LNCaP clone FGC (cell line): ENCODE measurements at regions not wholly inside any gene's neighbourhood (a gene's known extent, or its start where the extent isn't known, plus 50 kb on each side); places are given as distances from the start of the nearest gene placed in this dataset.

Experiments used
- DNase-seq: peaks from one replicate; pipeline ENCODE4 v3.0.0-alpha.2; 2011; ENCODE audit warnings: low read depth
- H3K4me3 ChIP-seq: 2 replicates; pipeline ENCODE4 v1.5.1; 2011; ENCODE audit warnings: mild to moderate bottlenecking, low read depth, low read length, control low read depth
- TF ChIP-seq, protein P1 (sequence below): IDR thresholded peaks from 2 replicates; pipeline ENCODE4 v1.5.1; 2012; ENCODE audit warnings: mild to moderate bottlenecking; ENCODE audit not compliant: control insufficient read depth, insufficient read depth; ENCODE audit errors: extremely low read depth

GRCh38 chr9:86794391-86795046, 152.8 kb downstream of the GAS1 start:
- no peak for DNase-seq
- TF ChIP-seq, protein P1, sequence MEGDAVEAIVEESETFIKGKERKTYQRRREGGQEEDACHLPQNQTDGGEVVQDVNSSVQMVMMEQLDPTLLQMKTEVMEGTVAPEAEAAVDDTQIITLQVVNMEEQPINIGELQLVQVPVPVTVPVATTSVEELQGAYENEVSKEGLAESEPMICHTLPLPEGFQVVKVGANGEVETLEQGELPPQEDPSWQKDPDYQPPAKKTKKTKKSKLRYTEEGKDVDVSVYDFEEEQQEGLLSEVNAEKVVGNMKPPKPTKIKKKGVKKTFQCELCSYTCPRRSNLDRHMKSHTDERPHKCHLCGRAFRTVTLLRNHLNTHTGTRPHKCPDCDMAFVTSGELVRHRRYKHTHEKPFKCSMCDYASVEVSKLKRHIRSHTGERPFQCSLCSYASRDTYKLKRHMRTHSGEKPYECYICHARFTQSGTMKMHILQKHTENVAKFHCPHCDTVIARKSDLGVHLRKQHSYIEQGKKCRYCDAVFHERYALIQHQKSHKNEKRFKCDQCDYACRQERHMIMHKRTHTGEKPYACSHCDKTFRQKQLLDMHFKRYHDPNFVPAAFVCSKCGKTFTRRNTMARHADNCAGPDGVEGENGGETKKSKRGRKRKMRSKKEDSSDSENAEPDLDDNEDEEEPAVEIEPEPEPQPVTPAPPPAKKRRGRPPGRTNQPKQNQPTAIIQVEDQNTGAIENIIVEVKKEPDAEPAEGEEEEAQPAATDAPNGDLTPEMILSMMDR = no peak
- H3K4me3 ChIP-seq = no peak overlapping the region

DNA sequence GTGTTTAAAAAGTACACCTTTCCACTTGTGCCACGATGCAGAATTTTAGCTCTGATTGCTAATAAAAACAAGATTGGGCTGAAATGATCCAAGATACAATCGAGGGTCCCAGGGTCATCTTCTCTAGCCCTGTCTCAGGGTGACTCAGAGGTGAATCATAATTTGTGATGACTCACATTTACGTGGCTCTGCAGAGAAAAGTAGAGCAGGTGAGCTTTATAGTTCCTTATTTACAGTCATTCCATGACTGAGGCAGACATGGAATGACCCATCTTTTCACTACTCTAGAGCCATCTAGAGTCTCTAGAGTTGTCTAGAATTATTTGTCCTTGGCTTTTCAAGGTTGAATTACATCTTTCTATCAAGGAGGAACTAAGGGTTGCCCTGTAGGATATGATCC, 155.2 kb downstream of the GAS1 start:
- DNase-seq = no peak
- TF ChIP-seq, protein P1 = no peak
- H3K4me3 ChIP-seq = no peak overlapping the region

DNA sequence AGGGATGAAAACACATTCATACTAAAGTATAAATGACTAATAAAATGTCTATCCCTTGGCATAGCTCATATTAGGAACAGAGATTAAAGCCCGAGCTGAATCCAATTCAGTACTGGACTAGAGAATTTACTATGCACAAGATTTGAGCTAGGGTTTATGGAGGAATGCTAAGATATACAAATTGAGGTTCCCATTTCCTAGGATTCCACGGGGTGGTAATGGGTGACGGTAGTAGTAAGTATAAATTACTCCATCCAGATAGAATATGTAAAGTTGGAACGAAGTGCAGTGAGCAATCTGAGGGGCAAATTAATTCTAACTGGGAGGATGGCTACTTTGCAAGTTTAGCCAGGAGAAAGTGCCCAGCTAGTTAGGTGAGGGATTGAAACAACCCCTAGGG, 156.5 kb downstream of the GAS1 start:
- H3K4me3 ChIP-seq = no peak overlapping the region
- no peak for DNase-seq
- TF ChIP-seq, protein P1 = no peak

GRCh38 chr9:86788456-86788855, 158.8 kb downstream of the GAS1 start:
- no peak overlapping the region for H3K4me3 ChIP-seq
- TF ChIP-seq, protein P1 = no peak
- no peak for DNase-seq

DNA sequence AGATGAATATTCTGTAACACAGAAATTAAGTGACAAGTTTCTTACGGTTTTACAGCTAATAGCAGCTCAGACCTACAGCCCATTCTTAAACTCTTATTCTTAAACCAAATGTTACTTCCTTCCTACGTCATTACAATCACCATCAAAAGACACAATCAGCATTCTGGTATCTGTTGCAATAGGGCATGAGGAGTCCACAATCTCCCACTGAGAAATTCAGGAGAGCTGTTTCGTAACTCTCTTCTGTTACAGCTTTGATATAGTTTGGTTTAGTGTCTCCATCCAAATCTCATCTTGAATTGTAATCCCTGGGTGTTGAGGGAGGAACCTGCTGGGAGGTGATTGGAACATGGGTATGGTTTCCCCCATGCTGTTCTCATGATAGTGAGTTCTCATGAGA, 163.4 kb downstream of the GAS1 start:
- H3K4me3 ChIP-seq = no peak overlapping the region
- TF ChIP-seq, protein P1 = no peak
- DNase-seq = no peak

- no peak overlapping the region for H3K4me3 ChIP-seq
- TF ChIP-seq, protein P1 = no peak
- no peak for DNase-seq
Observed at GRCh38 chr9:86782831-86783230, 164.5 kb downstream of the GAS1 start.

DNA sequence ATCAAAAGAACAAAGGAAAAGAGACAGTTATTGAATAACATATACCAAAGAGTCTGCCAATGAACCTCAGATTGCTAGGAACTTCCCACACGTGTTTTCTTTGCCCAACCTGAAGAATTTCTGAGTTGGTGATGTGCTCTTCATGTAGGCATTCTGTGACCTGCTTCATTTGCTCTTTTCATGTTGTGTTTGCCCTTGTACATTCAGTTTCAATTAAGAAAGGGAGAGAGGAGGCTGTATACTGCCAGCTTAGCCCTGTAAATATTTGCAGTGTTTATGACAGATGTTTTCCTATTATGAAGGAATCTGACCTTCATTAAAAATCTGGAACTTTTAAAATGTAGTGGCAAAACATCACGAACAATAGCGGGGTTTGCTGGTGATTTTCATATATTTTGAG, 168.5 kb downstream of the GAS1 start:
- peak; percentile 4 for DNase-seq
- H3K4me3 ChIP-seq = no peak overlapping the region
- TF ChIP-seq, protein P1 = no peak
